Activated CD8-positive, alpha-beta T cell treated with anti-CD3 and anti-CD28 coated beads for 36 hours (primary cell): ENCODE measurements at regions not wholly inside any gene's neighbourhood (a gene's known extent, or its start where the extent isn't known, plus 50 kb on each side); places are given as distances from the start of the nearest gene placed in this dataset.

ENCODE experiments used
- ATAC-seq: fragments of 200-7000 bp; cut with Tn5 transposase; one replicate; pipeline ENCODE4 v1.10.0; 2021; ENCODE audit warnings: mild to moderate bottlenecking, moderate library complexity
- CTCF ChIA-PET: fragments of 350-600 bp; sonication (Branson Sonifier 250); formaldehyde crosslinking; loops from one replicate; lab custom pipeline; 2021; ENCODE audit warnings: antibody characterized with exemption; lab: Charles Lee
- POLR2A ChIA-PET: fragments of 350-600 bp; sonication (Branson Sonifier 250); formaldehyde crosslinking; loops from one replicate; lab custom pipeline; 2021; ENCODE audit warnings: antibody characterized with exemption; lab: Charles Lee
- DNase-seq: peaks from one replicate; pipeline ENCODE4 v3.0.0-alpha.2; 2020
- H3K27ac Mint-ChIP-seq: one replicate; pipeline ENCODE4 v1.8.0; 2021; ENCODE audit warnings: mild to moderate bottlenecking, mixed read lengths
- H3K27me3 Mint-ChIP-seq: one replicate; pipeline ENCODE4 v1.8.0; 2021; ENCODE audit warnings: mixed read lengths
- H3K36me3 Mint-ChIP-seq: one replicate; pipeline ENCODE4 v1.8.0; 2021; ENCODE audit warnings: low read depth, mixed read lengths
- H3K4me1 Mint-ChIP-seq: one replicate; pipeline ENCODE4 v1.8.0; 2021; ENCODE audit warnings: low read depth, mixed read lengths
- H3K4me3 Mint-ChIP-seq: one replicate; pipeline ENCODE4 v1.8.0; 2021; ENCODE audit warnings: mild to moderate bottlenecking, moderate library complexity, mixed read lengths
- H3K9me3 Mint-ChIP-seq: one replicate; pipeline ENCODE4 v1.8.0; 2021; ENCODE audit warnings: mixed read lengths
- CTCF ChIP-seq: fragments of 200-600 bp; IDR thresholded peaks from one replicate; pipeline ENCODE4 v1.8.0; 2022; ENCODE audit warnings: antibody characterized with exemption, mild to moderate bottlenecking
- intact Hi-C: fragments of 100-400 bp; cut with micrococcal nuclease; formaldehyde crosslinking; loops from one replicate; pipeline ENCODE4 v1.10.0; 2022

GRCh38 chr11:90349731-90350130 is 126.9 kb upstream of the CHORDC1 start:
- Mint-ChIP-seq H3K4me1 (no peaks in the 10 kb centered on the region), H3K9me3 (no peaks in the 10 kb centered on the region), H3K36me3 (no peaks in the 10 kb centered on the region), H3K27ac (no peak overlapping the region), H3K4me3 (no peak overlapping the region), H3K27me3 (peaks cover 3% of the 10 kb centered on the region)
- ATAC-seq (no peak), DNase-seq (no peak)
- intact Hi-C loops, result no loop called here
- TF ChIP-seq CTCF, result no peak
- ChIA-PET CTCF (no interaction called here), POLR2A (no interaction called here)

- ATAC-seq (no peak), DNase-seq (no peak)
- no peaks in the 10 kb centered on the region for H3K9me3 Mint-ChIP-seq
- intact Hi-C loops, result no loop called here
- no peak overlapping the region for H3K27ac Mint-ChIP-seq
- H3K36me3 Mint-ChIP-seq, result no peaks in the 10 kb centered on the region
- H3K4me1 Mint-ChIP-seq, result no peaks in the 10 kb centered on the region
- ChIA-PET CTCF (no interaction called here), POLR2A (no interaction called here)
- H3K27me3 Mint-ChIP-seq, result no peaks in the 10 kb centered on the region
- no peak overlapping the region for H3K4me3 Mint-ChIP-seq
- TF ChIP-seq CTCF, result no peak
These were observed 121.7 kb upstream of the CHORDC1 start for GRCh38 chr11:90344546-90344945.

DNA sequence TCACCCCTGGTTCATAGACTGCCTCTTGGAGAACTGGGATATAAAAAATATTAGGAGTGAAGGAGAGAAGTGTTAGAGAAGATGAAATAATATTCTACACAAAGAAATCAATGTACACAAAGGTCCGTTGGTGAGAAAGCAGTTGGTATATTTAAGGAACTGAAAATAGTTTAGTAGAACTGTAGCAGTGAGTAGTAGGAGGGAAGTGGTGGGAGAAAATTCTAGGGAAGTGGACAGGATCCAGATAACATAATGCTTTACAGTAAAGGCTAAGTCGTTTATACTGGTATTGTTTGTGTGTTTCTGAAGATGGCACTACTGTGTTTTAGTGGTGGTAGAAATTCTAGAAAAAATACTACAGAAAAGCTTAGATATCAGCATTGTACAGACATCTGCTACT is 120.8 kb upstream of the CHORDC1 start:
- no peaks in the 10 kb centered on the region for H3K27me3 Mint-ChIP-seq
- TF ChIP-seq CTCF, result no peak
- H3K4me3 Mint-ChIP-seq, result no peak overlapping the region
- no peaks in the 10 kb centered on the region for H3K4me1 Mint-ChIP-seq
- H3K9me3 Mint-ChIP-seq, result no peaks in the 10 kb centered on the region
- intact Hi-C loops, result no loop called here
- ATAC-seq (no peak), DNase-seq (no peak)
- ChIA-PET POLR2A (no interaction called here), CTCF (no interaction called here)
- H3K36me3 Mint-ChIP-seq, result no peaks in the 10 kb centered on the region
- H3K27ac Mint-ChIP-seq, result no peak overlapping the region

GRCh38 chr11:90341986-90342385 is 119.1 kb upstream of the CHORDC1 start:
- Mint-ChIP-seq H3K27me3 (peaks cover 3% of the 10 kb centered on the region), H3K36me3 (no peaks in the 10 kb centered on the region), H3K27ac (no peak overlapping the region), H3K9me3 (no peaks in the 10 kb centered on the region), H3K4me1 (no peaks in the 10 kb centered on the region), H3K4me3 (no peak overlapping the region)
- intact Hi-C loops, result no loop called here
- DNase-seq (no peak), ATAC-seq (no peak)
- ChIA-PET CTCF (no interaction called here), POLR2A (no interaction called here)
- TF ChIP-seq CTCF, result no peak

GRCh38 chr11:90332415-90332814 is 109.6 kb upstream of the CHORDC1 start:
- ATAC-seq, result no peak
- DNase-seq, result no peak
- H3K36me3 Mint-ChIP-seq, result no peaks in the 10 kb centered on the region
- TF ChIP-seq CTCF, result no peak
- H3K9me3 Mint-ChIP-seq, result no peaks in the 10 kb centered on the region
- intact Hi-C loops, result loop anchor here (10.0 kb wide), 1 partner anchor 58 kb away; no protein-coding TSS in a partner anchor
- H3K27me3 Mint-ChIP-seq, result peaks cover 1% of the 10 kb centered on the region
- ChIA-PET POLR2A (no interaction called here), CTCF (no interaction called here)
- H3K4me3 Mint-ChIP-seq, result no peak overlapping the region
- no peaks in the 10 kb centered on the region for H3K4me1 Mint-ChIP-seq
- H3K27ac Mint-ChIP-seq, result no peak overlapping the region
